Adipocyte (in vitro differentiated cells): ENCODE measurements at regions not wholly inside any gene's neighbourhood (a gene's known extent, or its start where the extent isn't known, plus 50 kb on each side); places are given as distances from the start of the nearest gene placed in this dataset.
"Not testable (repeated sequence)": the region's sequence is repeated elsewhere in the genome, so short reads cannot be mapped to it uniquely, and the experiment has no call there.

Experiments
- DNase-seq: peaks from one replicate; pipeline ENCODE4 v3.0.0-alpha.2; 2015; ENCODE audit warnings: low read depth
- H3K27me3 ChIP-seq: replicated peaks from 2 replicates; pipeline ENCODE4 v1.7.0; 2013; ENCODE audit warnings: mild to moderate bottlenecking, low read length, moderate library complexity; ENCODE audit not compliant: control insufficient read depth, insufficient read depth
- H3K36me3 ChIP-seq: 2 replicates; pipeline ENCODE4 v1.7.0; 2013; ENCODE audit warnings: low read length, mild to moderate bottlenecking, moderate library complexity; ENCODE audit not compliant: control insufficient read depth, insufficient read depth, severe bottlenecking
- H3K4me1 ChIP-seq: 2 replicates; pipeline ENCODE4 v1.7.0; 2013; ENCODE audit warnings: mild to moderate bottlenecking, low read length, moderate library complexity; ENCODE audit not compliant: control insufficient read depth, insufficient read depth
- H3K4me3 ChIP-seq: 2 replicates; pipeline ENCODE4 v1.7.0; 2013; ENCODE audit warnings: mild to moderate bottlenecking, low read length, moderate library complexity
- H3K9ac ChIP-seq: 2 replicates; pipeline ENCODE4 v1.7.0; 2013; ENCODE audit warnings: mild to moderate bottlenecking, low read length, moderate library complexity
- H3K9me3 ChIP-seq: 2 replicates; pipeline ENCODE4 v1.7.0; 2013; ENCODE audit warnings: mild to moderate bottlenecking, low read length, moderate library complexity; ENCODE audit not compliant: control insufficient read depth

DNA sequence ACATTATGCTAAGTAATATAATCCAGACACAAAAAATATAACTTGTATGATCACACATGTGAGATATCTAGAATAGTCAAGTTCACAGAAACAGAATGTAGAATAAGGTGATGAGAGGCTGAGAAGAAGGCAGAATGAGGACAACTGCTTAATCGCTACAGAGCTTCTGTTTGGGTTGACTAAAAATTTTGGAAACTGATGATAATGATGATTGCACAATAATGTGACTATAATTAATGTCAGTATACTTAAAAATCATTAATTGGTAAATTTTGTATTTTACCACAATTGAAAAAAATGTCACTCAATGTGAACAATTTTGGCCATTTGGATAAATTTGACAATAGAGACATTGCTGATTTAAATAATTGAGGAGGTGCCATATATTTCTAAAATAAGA lies 1374.4 kb upstream of the CDH8 start:
- Histone ChIP-seq H3K36me3 (no peaks in the 10 kb centered on the region), H3K9me3 (peaks cover 4% of the 10 kb centered on the region), H3K4me3 (no peak overlapping the region), H3K27me3 (no peaks in the 10 kb centered on the region), H3K4me1 (no peaks in the 10 kb centered on the region), H3K9ac (no peak overlapping the region)
- no peak for DNase-seq

DNA sequence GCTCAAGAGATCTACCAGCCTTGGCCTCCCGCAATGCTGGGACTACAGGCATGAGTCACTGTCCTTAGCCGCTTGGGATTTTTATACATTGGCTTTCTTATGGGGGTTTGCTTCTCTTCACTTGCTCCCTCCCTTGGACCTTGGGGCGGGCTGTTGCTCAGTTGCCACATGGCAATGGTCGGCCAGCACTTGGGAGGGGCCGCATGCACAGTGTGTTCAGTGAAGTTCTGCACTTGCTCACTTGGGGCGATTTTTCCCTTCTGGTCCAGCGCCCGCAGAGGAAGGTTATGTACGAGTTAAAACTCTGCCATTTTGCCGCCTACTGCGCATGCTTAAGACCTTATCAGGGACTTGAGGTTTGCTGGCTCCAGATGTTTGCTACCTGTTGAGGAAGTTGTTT lies 1367.6 kb upstream of the CDH8 start:
- H3K9me3 ChIP-seq, result peaks cover 4% of the 10 kb centered on the region
- DNase-seq, result no peak
- no peak overlapping the region for H3K4me3 ChIP-seq
- no peak overlapping the region for H3K9ac ChIP-seq
- H3K36me3 ChIP-seq, result no peaks in the 10 kb centered on the region
- no peaks in the 10 kb centered on the region for H3K4me1 ChIP-seq
- H3K27me3 ChIP-seq, result no peaks in the 10 kb centered on the region

DNA sequence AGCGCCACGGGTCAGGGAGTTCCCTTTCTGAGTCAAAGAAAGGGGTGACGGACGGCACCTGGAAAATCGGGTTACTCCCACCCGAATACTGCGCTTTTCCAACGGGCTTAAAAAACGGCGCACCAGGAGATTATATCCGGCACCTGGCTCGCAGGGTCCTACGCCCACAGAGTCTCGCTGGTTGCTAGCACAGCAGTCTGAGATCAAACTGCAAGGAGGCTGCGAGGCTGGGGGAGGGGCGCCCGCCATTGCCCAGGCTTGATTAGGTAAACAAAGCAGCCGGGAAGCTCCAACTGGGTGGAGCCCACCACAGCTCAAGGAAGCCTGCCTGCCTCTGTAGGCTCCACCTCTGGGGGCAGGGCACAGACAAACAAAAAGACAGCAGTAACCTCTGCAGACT lies 1352.0 kb upstream of the CDH8 start:
- H3K4me3 ChIP-seq, H3K4me1 ChIP-seq, H3K9ac ChIP-seq, H3K9me3 ChIP-seq, H3K36me3 ChIP-seq, DNase-seq: not testable (repeated sequence)
- peaks cover 10% of the 10 kb centered on the region for H3K27me3 ChIP-seq

DNA sequence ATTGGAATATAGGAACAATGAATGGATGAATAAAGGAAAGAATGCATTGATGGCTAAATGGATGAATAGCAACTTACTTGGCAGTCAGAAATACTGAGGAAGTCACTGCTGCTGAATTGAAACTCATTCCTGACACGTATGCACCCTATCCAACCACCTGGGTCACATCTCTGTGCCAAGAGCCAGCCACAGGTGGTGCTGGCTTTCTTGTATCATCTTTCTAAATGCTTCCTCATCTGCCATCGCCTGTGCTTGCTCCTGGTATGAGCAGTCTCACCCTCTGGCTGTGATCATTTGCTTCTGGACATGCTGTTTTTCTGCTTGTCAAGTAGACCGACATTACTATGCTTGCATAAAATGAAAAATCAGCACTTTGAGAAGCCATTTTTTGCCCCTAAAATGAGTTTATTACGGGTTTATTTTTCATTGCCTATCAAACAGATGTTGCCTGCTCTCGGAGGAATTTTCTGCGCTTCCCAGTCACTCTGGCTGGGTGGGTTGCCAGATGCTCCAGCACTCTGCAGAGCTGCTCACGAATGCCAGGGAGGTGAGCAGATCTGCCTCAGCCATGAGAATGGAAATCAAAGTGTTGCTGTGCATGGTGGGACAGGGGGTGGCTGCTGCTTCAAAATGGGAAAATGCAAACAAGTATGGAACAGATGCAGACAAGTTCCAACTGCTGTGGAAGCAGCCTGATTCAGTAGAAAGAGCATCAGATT lies 1349.6 kb upstream of the CDH8 start:
- no peak overlapping the region for H3K4me3 ChIP-seq
- H3K9ac ChIP-seq, result no peak overlapping the region
- no peaks in the 10 kb centered on the region for H3K4me1 ChIP-seq
- H3K9me3 ChIP-seq, result no peaks in the 10 kb centered on the region
- no peak for DNase-seq
- peaks cover 10% of the 10 kb centered on the region for H3K27me3 ChIP-seq
- no peaks in the 10 kb centered on the region for H3K36me3 ChIP-seq

DNA sequence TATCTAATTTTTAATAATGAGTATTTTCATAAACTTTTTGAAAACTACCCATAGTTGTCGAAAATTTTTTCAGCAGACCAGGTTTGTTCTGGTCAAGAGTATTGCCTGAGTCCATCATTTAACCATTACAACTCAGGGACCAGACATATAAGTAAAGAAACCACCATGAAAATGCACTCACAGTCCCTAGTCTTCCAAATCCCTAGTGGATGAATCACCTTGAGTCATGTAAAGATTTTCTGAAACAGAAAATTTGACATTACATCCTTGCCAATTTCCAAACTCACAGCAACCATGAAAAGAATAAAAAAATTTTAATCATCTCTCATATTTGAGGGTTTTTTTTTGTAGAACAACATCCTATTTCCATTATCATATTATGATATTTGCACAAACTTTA lies 1337.5 kb upstream of the CDH8 start:
- H3K27me3 ChIP-seq, result no peaks in the 10 kb centered on the region
- no peak overlapping the region for H3K4me3 ChIP-seq

DNA sequence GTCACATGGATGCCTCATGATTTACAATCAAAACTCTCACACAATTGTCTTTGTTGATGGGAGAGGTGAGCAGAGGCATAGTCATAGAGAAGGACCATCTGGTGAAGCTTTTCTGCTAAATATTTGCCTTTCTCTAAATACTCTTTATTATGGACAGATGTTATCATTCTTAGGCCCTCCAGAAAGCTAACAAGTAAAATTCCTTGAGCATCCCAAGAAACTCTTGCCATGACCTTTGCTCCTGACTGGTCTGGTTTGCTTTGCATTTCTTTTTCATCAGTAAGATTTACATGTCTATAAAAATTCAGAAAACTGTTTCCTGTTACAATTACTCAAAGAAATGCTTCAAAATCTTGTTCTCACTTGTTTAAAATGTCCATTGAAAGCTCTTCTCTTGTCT lies 1336.6 kb upstream of the CDH8 start:
- DNase-seq, result no peak
- Histone ChIP-seq H3K36me3 (no peaks in the 10 kb centered on the region), H3K9me3 (no peaks in the 10 kb centered on the region), H3K9ac (no peak overlapping the region), H3K27me3 (peaks cover 3% of the 10 kb centered on the region), H3K4me3 (no peak overlapping the region), H3K4me1 (no peaks in the 10 kb centered on the region)

More for the DNA sequence above, 1337.5 kb upstream of the CDH8 start:
- DNase-seq, result peak; percentile 3
- Histone ChIP-seq H3K9me3 (no peaks in the 10 kb centered on the region), H3K4me1 (no peaks in the 10 kb centered on the region), H3K9ac (no peak overlapping the region), H3K36me3 (no peaks in the 10 kb centered on the region)

DNA sequence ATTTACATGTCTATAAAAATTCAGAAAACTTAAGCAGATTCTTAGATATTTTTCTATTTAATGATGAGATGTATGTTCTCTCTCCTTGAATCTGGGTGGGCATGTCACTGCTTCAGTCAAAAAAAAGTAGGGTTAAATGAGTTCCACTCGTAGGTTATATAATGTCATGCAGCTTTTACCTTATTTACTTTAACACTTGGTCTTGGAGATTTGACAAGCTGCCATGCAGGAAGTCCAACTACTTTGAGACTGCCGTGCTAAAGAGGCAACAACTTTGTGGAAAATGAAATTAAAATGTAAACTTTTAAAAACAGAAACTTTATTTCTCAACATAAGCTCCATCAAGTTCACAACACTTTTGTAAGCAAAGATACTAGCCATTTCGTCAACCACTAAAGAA lies 1336.0 kb upstream of the CDH8 start:
- H3K4me1 ChIP-seq, result no peaks in the 10 kb centered on the region
- peak; percentile 5 for DNase-seq
- H3K27me3 ChIP-seq, result peaks cover 3% of the 10 kb centered on the region
- H3K36me3 ChIP-seq, result no peaks in the 10 kb centered on the region
- H3K9ac ChIP-seq, result no peak overlapping the region
- no peaks in the 10 kb centered on the region for H3K9me3 ChIP-seq
- no peak overlapping the region for H3K4me3 ChIP-seq

DNA sequence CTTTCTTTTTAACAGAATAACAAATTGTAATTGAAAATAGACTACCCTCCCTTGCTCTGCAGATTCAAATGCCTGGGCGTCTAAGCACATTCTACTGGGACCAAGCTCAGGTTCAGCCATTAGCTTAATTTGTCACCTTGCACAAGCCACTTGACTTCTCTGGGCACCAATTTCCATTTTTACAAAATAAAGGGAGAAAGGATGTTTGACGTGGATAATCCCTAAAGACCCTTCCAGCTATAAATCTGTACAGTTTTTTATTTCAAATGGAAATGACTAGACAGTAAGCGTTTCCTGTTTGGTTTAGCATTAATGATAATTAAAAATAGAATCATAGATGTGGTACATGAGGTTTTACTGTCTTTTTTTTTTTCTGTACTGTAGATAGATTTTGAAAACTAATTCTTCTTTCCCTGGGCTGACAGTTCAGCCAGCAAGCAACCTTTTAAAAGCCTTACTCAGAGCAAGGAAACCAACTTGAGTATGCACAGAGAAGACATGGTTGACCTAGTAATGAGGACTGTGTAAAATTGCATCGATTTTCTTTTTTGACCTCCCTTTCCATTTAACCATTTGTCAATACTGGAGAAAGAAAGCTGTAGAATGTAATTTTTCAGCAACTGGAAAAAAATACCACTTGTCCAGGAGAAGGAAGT lies 1329.5 kb upstream of the CDH8 start:
- H3K36me3 ChIP-seq, result no peaks in the 10 kb centered on the region
- H3K4me3 ChIP-seq, result no peak overlapping the region
- peaks cover 3% of the 10 kb centered on the region for H3K27me3 ChIP-seq
- H3K9ac ChIP-seq, result no peak overlapping the region
- H3K9me3 ChIP-seq, result no peaks in the 10 kb centered on the region
- no peak for DNase-seq
- H3K4me1 ChIP-seq, result no peaks in the 10 kb centered on the region

DNA sequence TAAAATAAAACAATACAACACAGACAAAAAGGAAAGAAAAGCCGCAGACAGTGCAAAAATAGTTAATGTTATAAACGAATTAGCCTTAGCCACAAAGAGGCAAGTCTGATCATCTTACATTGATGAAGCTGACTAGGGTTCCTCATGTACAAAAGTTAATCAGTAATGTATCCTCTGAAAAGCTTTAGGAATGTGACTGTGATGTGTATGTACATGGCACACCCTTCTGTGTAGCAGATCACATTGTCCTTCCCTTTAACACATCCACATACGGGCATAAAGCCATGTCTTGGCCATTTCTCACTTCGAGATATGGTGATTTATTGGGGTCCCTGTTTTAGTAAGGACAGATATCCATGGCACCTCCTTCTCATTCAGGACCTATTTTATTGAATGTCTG lies 1327.5 kb upstream of the CDH8 start:
- no peaks in the 10 kb centered on the region for H3K4me1 ChIP-seq
- H3K9me3 ChIP-seq, result no peaks in the 10 kb centered on the region
- H3K9ac ChIP-seq, result no peak overlapping the region
- no peaks in the 10 kb centered on the region for H3K36me3 ChIP-seq
- no peak overlapping the region for H3K4me3 ChIP-seq
- no peak for DNase-seq
- H3K27me3 ChIP-seq, result peaks cover 3% of the 10 kb centered on the region

DNA sequence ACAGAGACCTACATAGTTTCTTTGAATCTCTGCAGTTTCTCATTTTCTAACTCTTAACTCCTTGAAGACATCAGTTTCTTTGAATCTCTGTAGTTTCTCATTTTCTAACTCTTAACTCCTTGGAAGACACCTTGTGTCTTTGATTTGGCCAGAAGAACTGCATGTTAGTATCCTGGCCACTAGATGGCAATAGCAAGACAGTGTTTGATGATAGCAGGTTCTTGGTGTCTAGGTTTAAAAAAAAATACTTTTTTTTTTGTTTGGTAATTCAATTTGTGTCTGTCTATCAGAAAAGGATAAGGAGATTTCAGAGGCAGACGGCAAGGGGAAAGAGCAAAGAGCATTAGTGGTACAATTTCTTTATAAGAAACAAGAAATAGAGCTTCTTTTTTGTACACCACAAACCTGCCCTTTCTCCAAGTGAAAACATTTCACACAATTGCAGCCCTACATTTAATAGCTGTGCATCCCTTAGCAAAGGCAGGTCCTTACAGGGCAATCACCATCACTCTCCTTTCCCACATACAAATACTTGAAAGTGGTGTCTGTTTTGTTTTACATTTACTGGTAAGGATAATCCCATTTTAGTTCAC lies 1324.9 kb upstream of the CDH8 start:
- no peaks in the 10 kb centered on the region for H3K4me1 ChIP-seq
- no peaks in the 10 kb centered on the region for H3K9me3 ChIP-seq
- H3K27me3 ChIP-seq, result no peaks in the 10 kb centered on the region
- H3K9ac ChIP-seq, result no peak overlapping the region
- no peaks in the 10 kb centered on the region for H3K36me3 ChIP-seq
- peak; percentile 80 for DNase-seq
- no peak overlapping the region for H3K4me3 ChIP-seq

DNA sequence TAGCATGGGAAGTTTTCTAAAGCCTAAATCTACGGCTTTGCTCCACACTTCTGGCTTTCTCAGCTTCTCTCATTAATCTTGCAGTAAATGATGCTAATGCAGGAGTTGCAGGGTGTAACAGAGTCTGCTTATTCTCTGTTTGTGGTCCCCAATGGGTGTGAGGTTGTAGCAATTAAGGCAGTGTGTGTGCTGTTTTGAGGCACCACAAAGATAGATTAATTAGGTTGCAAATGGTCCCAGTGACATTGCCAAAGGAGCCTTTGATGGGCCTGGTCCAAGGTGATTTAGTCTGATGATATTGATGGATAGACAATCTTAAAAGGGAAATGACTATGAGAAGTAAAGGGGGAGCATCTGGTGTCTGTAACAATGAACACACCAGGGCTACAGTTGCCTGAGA lies 1313.7 kb upstream of the CDH8 start:
- no peak overlapping the region for H3K4me3 ChIP-seq
- no peaks in the 10 kb centered on the region for H3K9me3 ChIP-seq
- DNase-seq, result no peak
- H3K36me3 ChIP-seq, result no peaks in the 10 kb centered on the region
- H3K9ac ChIP-seq, result no peak overlapping the region
- no peaks in the 10 kb centered on the region for H3K4me1 ChIP-seq
- H3K27me3 ChIP-seq, result no peaks in the 10 kb centered on the region
